OCI-LY3 (cell line): ENCODE measurements at regions not wholly inside any gene's neighbourhood (a gene's known extent, or its start where the extent isn't known, plus 50 kb on each side); places are given as distances from the start of the nearest gene placed in this dataset.

Experiments used
- H2AFZ ChIP-seq: fragments of 200-600, 300-600 bp; shearing (Covaris generic); 2 replicates; pipeline ENCODE4 v1.6.0; 2014; ENCODE audit warnings: antibody characterized with exemption, low read depth, low read length
- H3K27ac ChIP-seq: fragments of 200-600, 300-600 bp; sonication (generic); 2 replicates; pipeline ENCODE4 v1.5.1; 2014; ENCODE audit warnings: mild to moderate bottlenecking, low read length, moderate library complexity, mixed read lengths
- H3K27me3 ChIP-seq: fragments of 200-600, 300-600 bp; sonication (generic); 2 replicates; pipeline ENCODE4 v1.6.1; 2014; ENCODE audit warnings: low read depth, low read length, mixed read lengths
- H3K36me3 ChIP-seq: fragments of 200-600, 300-600 bp; sonication (generic); replicated peaks from 2 replicates; pipeline ENCODE3; 2014; ENCODE audit warnings: low read depth, low read length, mixed read lengths
- H3K4me1 ChIP-seq: fragments of 300-600, 200-600 bp; sonication (generic); 2 replicates; pipeline ENCODE4 v1.6.1; 2014; ENCODE audit warnings: low read length, mixed read lengths
- H3K4me2 ChIP-seq: fragments of 200-600, 300-600 bp; sonication (generic); 2 replicates; pipeline ENCODE4 v1.6.1; 2014; ENCODE audit warnings: low read length, mixed read lengths
- H3K4me3 ChIP-seq: fragments of 300-600, 200-600 bp; sonication (generic); 2 replicates; pipeline ENCODE4 v1.5.1; 2014; ENCODE audit warnings: antibody characterized with exemption, mild to moderate bottlenecking, low read length, moderate library complexity
- H3K79me2 ChIP-seq: fragments of 300-600, 200-600 bp; shearing (Covaris generic); 2 replicates; pipeline ENCODE4 v1.6.1; 2014; ENCODE audit warnings: mild to moderate bottlenecking, low read length, mixed read lengths
- H3K9ac ChIP-seq: fragments of 300-600, 200-600 bp; shearing (Covaris generic); 2 replicates; pipeline ENCODE4 v1.6.0; 2014; ENCODE audit warnings: mild to moderate bottlenecking, low read length, moderate library complexity
- H3K9me3 ChIP-seq: fragments of 200-600, 300-600 bp; shearing (Covaris generic); 2 replicates; pipeline ENCODE4 v1.6.1; 2014; ENCODE audit warnings: low read length, mixed read lengths; ENCODE audit not compliant: insufficient read depth
- H4K20me1 ChIP-seq: fragments of 200-600, 300-600 bp; sonication (generic); 2 replicates; pipeline ENCODE4 v1.6.1; 2016; ENCODE audit warnings: low read length, mixed read lengths; ENCODE audit not compliant: insufficient read depth
- EZH2phosphoT487 ChIP-seq: fragments of 200-600 bp; shearing (Covaris generic); IDR thresholded peaks from 2 replicates; pipeline ENCODE4 v1.6.1; 2018; ENCODE audit warnings: antibody characterized with exemption, mixed run types, low read depth
- TF ChIP-seq, protein P1 (sequence below): fragments of 200-600, 300-600 bp; sonication (generic); IDR thresholded peaks from 2 replicates; pipeline ENCODE4 v1.5.1; 2014; ENCODE audit warnings: antibody characterized with exemption, low read length, low read depth

DNA sequence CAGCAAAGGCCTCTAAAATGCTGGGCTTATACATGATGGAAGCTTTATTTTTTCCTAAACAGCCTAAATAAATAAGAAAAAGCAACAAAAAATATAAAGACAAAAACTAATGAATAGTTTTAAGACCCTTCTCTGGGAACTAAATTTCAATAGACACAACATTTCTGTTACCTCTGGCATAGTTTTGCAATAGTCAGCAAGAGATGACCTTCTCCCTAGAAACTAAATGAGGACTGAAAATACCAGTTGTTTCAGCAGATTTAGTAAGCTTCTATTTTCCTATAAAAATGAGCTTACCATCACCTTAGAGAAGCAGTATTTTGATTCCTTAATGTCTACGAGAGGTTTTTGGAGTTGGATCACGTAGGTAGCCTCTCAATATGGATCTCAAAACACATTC, 471.4 kb upstream of the NRP1 start:
- TF ChIP-seq, protein P1, sequence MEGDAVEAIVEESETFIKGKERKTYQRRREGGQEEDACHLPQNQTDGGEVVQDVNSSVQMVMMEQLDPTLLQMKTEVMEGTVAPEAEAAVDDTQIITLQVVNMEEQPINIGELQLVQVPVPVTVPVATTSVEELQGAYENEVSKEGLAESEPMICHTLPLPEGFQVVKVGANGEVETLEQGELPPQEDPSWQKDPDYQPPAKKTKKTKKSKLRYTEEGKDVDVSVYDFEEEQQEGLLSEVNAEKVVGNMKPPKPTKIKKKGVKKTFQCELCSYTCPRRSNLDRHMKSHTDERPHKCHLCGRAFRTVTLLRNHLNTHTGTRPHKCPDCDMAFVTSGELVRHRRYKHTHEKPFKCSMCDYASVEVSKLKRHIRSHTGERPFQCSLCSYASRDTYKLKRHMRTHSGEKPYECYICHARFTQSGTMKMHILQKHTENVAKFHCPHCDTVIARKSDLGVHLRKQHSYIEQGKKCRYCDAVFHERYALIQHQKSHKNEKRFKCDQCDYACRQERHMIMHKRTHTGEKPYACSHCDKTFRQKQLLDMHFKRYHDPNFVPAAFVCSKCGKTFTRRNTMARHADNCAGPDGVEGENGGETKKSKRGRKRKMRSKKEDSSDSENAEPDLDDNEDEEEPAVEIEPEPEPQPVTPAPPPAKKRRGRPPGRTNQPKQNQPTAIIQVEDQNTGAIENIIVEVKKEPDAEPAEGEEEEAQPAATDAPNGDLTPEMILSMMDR = no peak
- TF ChIP-seq EZH2phosphoT487 = no peak
- no peaks in the 10 kb centered on the region for H3K27me3 ChIP-seq
- H3K9ac ChIP-seq = no peak overlapping the region
- no peak overlapping the region for H3K4me2 ChIP-seq
- H3K27ac ChIP-seq = no peak overlapping the region
- H3K4me3 ChIP-seq = no peak overlapping the region
- no peaks in the 10 kb centered on the region for H3K4me1 ChIP-seq
- H3K9me3 ChIP-seq = no peaks in the 10 kb centered on the region
- no peaks in the 10 kb centered on the region for H4K20me1 ChIP-seq
- H2AFZ ChIP-seq = no peak overlapping the region
- no peaks in the 10 kb centered on the region for H3K36me3 ChIP-seq
- H3K79me2 ChIP-seq = no peaks in the 10 kb centered on the region

GRCh38 chr10:33804584-33804983, 470.1 kb upstream of the NRP1 start:
- Histone ChIP-seq H3K27me3 (no peaks in the 10 kb centered on the region), H2AFZ (no peak overlapping the region), H3K4me3 (no peak overlapping the region), H3K27ac (no peak overlapping the region), H3K79me2 (no peaks in the 10 kb centered on the region), H3K9me3 (no peaks in the 10 kb centered on the region), H4K20me1 (no peaks in the 10 kb centered on the region), H3K36me3 (no peaks in the 10 kb centered on the region), H3K4me2 (no peak overlapping the region), H3K9ac (no peak overlapping the region), H3K4me1 (no peaks in the 10 kb centered on the region)
- no peak for TF ChIP-seq EZH2phosphoT487
- TF ChIP-seq, protein P1 = no peak

GRCh38 chr10:33803248-33803647, 468.8 kb upstream of the NRP1 start:
- Histone ChIP-seq H3K9ac (no peak overlapping the region), H3K36me3 (no peaks in the 10 kb centered on the region), H3K4me1 (no peaks in the 10 kb centered on the region), H2AFZ (no peak overlapping the region), H3K9me3 (no peaks in the 10 kb centered on the region), H4K20me1 (no peaks in the 10 kb centered on the region), H3K4me2 (no peak overlapping the region), H3K4me3 (no peak overlapping the region), H3K27me3 (no peaks in the 10 kb centered on the region), H3K79me2 (no peaks in the 10 kb centered on the region), H3K27ac (no peak overlapping the region)
- TF ChIP-seq, protein P1 = no peak
- TF ChIP-seq EZH2phosphoT487 = no peak

- Histone ChIP-seq H3K4me3 (no peak overlapping the region), H3K27ac (no peak overlapping the region), H2AFZ (no peak overlapping the region), H3K4me2 (no peak overlapping the region), H3K36me3 (no peaks in the 10 kb centered on the region), H4K20me1 (no peaks in the 10 kb centered on the region), H3K79me2 (no peaks in the 10 kb centered on the region), H3K9me3 (no peaks in the 10 kb centered on the region), H3K27me3 (no peaks in the 10 kb centered on the region), H3K4me1 (no peaks in the 10 kb centered on the region), H3K9ac (no peak overlapping the region)
- TF ChIP-seq EZH2phosphoT487 = no peak
- TF ChIP-seq, protein P1 = no peak
Observed at GRCh38 chr10:33802566-33802965, 468.1 kb upstream of the NRP1 start.
